H54 (cell line): ENCODE measurements at regions not wholly inside any gene's neighbourhood (a gene's known extent, or its start where the extent isn't known, plus 50 kb on each side); places are given as distances from the start of the nearest gene placed in this dataset.
A peak's percentile ranks its signal among the peaks of the same experiment; 100 is the strongest.

ENCODE experiments used
- DNase-seq: peaks from one replicate; pipeline ENCODE4 v3.0.0; 2011; ENCODE audit warnings: low spot score, mixed read lengths; ENCODE audit not compliant: insufficient read length
- FAIRE-seq: peaks from 3 replicates; lab custom pipeline; 2011; peaks lifted over from hg19 to GRCh38; lab: Jason Lieb, UNC
- POLR2A ChIP-seq: IDR thresholded peaks from 2 replicates; pipeline ENCODE4 v1.6.1; 2011; ENCODE audit warnings: low read depth, mild to moderate bottlenecking, low read length

DNA sequence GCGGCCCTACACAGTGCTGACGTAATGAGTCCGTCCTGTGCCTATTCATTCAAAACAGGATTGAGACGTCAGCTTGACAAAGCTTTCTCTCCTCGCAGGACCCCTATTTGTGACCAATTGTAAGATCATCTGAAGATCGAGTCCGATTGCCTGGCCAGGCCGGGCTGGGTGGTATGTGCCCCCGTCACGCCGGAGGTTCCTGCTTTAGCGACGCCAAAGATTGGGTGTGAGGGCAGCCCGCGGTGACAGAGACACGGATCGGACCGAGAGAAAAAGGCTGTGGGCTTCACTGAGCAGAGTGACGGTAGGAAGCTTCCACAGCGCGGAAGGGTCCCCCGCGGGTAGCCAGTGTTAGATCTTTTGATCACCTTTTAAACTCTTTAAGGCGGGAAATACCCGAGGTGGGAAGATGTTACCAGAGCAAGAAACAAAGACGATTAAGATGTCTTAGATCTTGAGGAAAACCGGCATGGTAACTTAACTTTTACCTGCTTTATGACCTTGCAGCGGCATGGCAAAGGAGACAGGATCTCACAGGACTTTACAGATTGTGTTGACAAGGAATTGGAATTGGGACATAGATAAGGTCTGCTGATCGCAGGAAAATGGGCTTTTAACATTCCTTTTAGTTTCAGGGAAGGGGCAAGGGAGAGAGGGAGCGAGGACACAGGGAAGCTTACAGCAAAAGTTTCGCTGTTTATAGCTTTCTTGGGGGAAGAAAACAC is 220.0 kb downstream of the METTL4 start:
- FAIRE-seq (no peak), DNase-seq (no peak)
- no peak for TF ChIP-seq POLR2A

DNA sequence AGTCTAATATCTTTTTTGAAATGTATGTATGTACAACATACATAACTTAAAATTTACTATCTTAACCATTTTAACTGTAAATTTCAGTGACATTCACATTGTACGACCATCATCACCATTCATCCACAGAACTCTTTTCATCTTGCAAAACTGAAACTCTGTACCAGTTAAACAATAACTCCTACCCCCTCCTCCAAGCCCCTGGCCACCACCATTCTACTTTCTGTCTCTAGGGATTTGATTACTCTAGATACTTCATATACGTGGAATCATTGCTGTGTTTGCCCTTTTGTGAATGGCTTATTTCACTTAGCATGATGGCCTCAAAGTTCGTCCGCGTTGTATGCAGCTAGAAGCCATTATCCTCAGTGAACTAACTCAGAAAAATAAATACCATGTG is 217.0 kb downstream of the METTL4 start:
- no peak for TF ChIP-seq POLR2A
- no peak for FAIRE-seq
- no peak for DNase-seq

GRCh38 chr18:2356906-2357305 is 214.4 kb downstream of the METTL4 start:
- TF ChIP-seq POLR2A: no peak
- DNase-seq: no peak
- no peak for FAIRE-seq

- TF ChIP-seq POLR2A: no peak
- no peak for FAIRE-seq
- no peak for DNase-seq
These were observed 210.4 kb downstream of the METTL4 start for GRCh38 chr18:2360861-2361260.

- no peak for TF ChIP-seq POLR2A
- FAIRE-seq (no peak), DNase-seq (no peak)
These were observed 203.2 kb downstream of the METTL4 start for GRCh38 chr18:2368102-2368501.

DNA sequence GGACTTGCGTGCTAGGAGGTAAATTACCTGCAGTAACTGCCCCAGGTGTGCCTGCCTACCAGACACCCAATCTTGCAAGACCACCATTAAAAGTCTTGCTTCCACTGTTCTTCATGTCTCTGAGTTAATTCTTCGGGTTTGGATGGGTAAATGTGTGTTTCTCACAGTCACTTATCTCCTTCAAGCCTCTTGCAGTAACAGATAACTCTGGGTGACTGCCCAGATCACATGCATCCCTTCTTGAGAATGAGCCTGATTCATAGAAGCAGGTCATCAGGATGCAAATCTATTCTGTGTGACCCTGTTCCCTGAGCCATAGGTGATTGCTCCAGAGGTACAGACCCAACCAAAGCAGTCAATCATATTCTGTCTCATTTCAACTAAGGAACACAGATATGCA is 194.6 kb downstream of the METTL4 start:
- TF ChIP-seq POLR2A: no peak
- FAIRE-seq: no peak

DNA sequence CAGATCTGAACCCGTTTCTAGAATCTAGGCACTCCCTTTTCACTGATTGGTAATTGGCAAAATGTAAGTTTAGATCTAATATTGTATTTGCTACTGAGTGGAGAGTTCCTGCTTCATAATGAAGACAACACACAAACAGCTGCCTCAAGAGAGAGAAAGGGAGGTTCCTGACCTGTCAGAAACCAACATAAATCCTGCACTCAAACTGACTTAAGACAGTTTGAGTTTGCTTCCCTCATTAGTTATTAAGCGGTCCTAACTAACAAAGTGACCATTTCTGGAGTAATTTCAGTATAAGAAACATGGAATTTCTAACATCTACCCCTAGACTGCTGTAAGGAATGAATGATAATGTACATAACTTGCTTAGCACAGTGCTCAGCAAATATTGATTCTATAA is 191.2 kb downstream of the METTL4 start:
- FAIRE-seq (no peak), DNase-seq (no peak)
- TF ChIP-seq POLR2A: no peak

More for the DNA sequence above, 194.6 kb downstream of the METTL4 start:
- no peak for DNase-seq

DNA sequence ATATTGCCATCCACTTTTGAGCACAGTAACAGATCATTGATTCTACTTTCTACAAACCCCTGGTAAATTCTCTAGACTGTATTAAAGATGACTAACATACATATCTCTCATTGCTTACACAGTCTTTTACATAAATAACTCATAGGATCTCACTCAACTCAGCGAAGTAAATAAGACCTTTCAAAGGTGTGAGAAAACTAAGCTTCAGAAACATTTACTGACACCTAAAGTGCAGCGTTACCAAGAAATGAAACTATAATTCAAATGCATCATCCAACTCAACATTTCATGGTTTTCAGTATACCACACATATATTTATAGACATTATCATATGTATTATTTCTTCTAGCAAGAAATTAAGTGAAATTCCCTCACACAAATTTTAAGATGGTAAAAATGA is 189.8 kb downstream of the METTL4 start:
- TF ChIP-seq POLR2A: no peak
- DNase-seq (no peak), FAIRE-seq (no peak)

DNA sequence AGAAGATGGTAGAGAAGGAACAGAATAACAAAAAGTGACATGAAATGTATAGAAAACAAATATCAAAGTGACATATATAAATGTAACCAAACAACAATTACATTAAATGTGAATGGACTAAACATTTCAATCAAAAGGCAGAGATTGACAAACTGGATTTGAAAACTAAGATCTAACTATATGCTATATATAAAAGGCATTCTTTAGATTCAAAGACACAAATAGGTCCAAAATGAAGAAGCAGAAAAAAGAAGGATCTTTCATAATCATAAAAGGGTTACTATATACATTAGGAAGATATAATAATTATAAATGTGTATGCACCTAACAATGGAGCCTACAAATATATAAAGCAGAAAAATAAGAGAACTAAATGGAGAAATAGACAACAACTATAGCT is 183.7 kb downstream of the METTL4 start:
- DNase-seq: no peak
- no peak for FAIRE-seq
- TF ChIP-seq POLR2A: no peak

DNA sequence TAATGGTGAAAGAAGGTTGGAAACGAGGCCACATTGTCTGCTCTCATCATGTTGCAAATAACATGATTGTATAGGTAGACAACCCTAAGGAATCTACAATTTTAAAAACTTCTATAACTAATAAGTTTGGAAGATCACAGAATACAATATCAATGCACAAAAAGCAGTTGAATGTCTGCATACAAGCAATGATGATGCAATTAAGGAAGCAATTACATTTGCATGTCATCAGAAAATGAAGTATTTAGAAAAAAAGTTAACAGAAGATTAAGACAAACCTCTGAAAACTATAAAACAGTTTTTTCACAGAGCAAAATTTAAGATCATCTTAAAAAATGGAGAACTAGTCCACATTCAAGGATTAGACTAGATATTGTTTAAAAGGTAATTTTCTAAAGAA is 181.1 kb downstream of the METTL4 start:
- TF ChIP-seq POLR2A: no peak
- DNase-seq (no peak), FAIRE-seq (peak; percentile 6)

- TF ChIP-seq POLR2A: no peak
- FAIRE-seq (no peak), DNase-seq (no peak)
These were observed 179.8 kb downstream of the METTL4 start for GRCh38 chr18:2391470-2391869.

DNA sequence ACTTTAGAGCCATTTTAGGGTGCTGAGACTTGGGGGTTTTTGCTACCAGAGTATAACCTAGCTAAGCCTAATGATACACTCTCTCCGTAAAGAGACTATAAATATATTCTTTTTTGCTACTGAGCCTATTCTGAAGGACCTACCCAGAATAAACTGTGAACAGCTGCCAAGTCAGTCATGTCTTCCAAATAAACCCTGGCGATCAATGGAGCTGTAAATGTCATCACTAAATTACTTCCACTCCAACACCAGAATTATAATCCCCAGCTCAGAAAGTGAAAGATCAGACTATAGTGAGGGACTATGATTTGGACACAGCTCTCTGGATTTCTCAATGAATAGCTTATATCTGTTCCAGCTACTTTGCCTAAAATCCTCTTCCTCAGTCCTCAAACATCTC is 178.9 kb downstream of the METTL4 start:
- no peak for DNase-seq
- no peak for TF ChIP-seq POLR2A
- FAIRE-seq: no peak

GRCh38 chr18:2394684-2395083 is 176.6 kb downstream of the METTL4 start:
- no peak for FAIRE-seq
- no peak for TF ChIP-seq POLR2A
- DNase-seq: no peak

- no peak for TF ChIP-seq POLR2A
- FAIRE-seq: no peak
These were observed 175.7 kb downstream of the METTL4 start for GRCh38 chr18:2395427-2396161.

DNA sequence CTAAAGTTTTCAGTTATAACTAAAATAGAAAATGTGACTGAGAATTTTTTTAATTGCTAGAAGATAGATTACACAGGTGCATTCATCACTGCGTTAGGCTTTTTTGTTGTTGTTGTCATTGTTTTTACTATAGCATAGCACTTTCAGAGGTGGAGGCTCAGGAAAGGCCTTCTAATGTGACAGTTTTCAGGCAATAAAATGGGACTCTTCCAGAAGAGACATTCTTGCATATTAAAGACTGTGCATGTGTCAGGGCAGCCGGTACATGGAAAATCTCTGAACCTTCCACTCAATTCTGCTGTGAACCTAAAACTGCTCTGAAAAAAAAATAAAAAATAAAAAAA is 175.2 kb downstream of the METTL4 start:
- FAIRE-seq: no peak
- TF ChIP-seq POLR2A: no peak
- DNase-seq: no peak

More at GRCh38 chr18:2395427-2396161, 175.7 kb downstream of the METTL4 start:
- DNase-seq: no peak
